ENCODE measurements at regions not wholly inside any gene's neighbourhood (a gene's known extent, or its start where the extent isn't known, plus 50 kb on each side); places are given as distances from the start of the nearest gene placed in this dataset.

- TF ChIP-seq, protein P1, sequence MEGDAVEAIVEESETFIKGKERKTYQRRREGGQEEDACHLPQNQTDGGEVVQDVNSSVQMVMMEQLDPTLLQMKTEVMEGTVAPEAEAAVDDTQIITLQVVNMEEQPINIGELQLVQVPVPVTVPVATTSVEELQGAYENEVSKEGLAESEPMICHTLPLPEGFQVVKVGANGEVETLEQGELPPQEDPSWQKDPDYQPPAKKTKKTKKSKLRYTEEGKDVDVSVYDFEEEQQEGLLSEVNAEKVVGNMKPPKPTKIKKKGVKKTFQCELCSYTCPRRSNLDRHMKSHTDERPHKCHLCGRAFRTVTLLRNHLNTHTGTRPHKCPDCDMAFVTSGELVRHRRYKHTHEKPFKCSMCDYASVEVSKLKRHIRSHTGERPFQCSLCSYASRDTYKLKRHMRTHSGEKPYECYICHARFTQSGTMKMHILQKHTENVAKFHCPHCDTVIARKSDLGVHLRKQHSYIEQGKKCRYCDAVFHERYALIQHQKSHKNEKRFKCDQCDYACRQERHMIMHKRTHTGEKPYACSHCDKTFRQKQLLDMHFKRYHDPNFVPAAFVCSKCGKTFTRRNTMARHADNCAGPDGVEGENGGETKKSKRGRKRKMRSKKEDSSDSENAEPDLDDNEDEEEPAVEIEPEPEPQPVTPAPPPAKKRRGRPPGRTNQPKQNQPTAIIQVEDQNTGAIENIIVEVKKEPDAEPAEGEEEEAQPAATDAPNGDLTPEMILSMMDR (IDR thresholded peaks at IDR 0.05), result no peak
These were observed 97.5 kb upstream of the PRR5 start for GRCh38 chr22:44604455-44604854.

DNA sequence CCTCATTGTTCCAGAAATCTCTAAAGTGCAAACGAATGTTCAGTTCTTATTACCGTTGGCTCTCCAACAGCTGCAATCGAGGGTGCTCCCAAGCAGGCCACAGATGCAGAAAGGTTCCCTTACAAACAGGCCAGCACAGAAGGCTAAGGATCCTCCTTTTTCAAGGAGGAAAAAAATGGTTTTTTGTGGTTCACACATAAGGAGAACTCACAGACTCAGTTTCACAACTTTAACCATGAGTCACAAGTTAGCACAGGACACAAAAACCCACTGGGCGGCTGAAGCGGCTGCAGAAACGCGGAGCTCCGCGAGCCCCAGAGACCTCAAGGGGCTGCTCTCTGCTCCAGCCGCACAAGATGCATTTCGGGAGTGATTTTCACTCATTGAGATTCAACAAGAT lies 98.2 kb upstream of the PRR5 start:
- TF ChIP-seq, protein P1 (IDR thresholded peaks at IDR 0.05), result no peak

DNA sequence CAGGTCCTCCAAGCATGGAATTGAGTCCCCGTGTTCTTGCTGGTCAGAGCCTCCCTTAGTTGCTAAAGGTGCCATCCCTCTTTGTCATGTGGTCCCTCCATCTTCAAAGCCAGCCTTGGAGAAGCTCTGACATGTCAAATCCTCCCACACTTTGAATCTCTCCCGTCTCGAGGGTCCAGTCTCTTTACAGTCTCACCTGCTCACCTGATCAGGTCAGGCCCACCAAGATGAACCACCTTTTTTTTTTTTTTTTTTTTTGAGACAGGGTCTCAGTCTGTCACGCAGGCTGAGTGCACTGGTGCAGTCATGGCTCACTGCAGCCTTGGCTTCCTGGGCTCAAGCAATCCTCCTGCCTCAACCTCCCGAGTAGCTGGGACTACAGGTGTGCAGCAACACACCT lies 100.3 kb upstream of the PRR5 start:
- TF ChIP-seq, protein P1 (IDR thresholded peaks at IDR 0.05), result no peak

GRCh38 chr22:44601189-44601588 lies 100.8 kb upstream of the PRR5 start:
- TF ChIP-seq, protein P1 (IDR thresholded peaks at IDR 0.05), result no peak

GRCh38 chr22:44600207-44600785 lies 101.7 kb upstream of the PRR5 start:
- TF ChIP-seq, protein P1 (IDR thresholded peaks at IDR 0.05), result no peak

DNA sequence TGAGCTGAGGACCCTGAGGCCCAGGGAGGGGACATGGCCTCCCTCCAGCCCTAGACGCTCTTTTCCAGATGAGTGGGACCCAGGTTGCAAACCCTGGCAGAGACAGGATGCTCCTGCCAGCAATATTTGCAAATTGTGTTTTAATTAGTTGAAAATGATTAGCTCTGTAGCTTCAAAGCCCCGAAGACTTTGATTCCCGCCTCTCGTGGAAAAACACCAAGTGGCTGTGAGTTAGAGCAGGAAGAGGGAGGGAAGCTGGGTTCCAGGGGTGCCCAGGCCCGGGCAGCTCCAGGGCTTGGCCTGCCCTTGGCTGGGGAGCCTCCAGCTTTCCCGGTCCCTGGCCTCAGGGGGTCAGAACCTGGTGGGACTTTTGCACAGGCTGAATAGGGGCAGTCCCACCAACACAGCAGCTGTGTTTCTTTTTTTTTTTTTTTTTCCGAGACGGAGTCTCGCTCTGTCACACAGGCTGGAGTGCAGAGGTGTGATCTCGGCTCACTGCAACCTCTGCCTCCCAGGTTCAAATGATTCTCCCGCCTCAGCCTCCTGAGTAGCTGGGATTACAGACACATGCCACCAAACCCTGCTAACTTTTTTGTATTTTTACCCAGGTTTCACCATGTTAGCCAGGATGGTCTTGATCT lies 101.6 kb upstream of the RTL6 start:
- TF ChIP-seq, protein P1 (IDR thresholded peaks at IDR 0.05), result no peak

- TF ChIP-seq, protein P1 (IDR thresholded peaks at IDR 0.05), result no peak
These were observed 101.1 kb upstream of the RTL6 start for GRCh38 chr22:44599084-44599483.
